AG04449 (cell line): ENCODE measurements at regions not wholly inside any gene's neighbourhood (a gene's known extent, or its start where the extent isn't known, plus 50 kb on each side); places are given as distances from the start of the nearest gene placed in this dataset.

Experiments
- CTCF ChIA-PET: fragments of 350-600 bp; formaldehyde crosslinking; extraction: SDS; loops from one replicate; lab custom pipeline; 2021; ENCODE audit warnings: antibody characterized with exemption; lab: Yijun Ruan, JAX
- POLR2A ChIA-PET: fragments of 400-600, 350-600 bp; formaldehyde crosslinking; extraction: SDS; loops from one replicate; lab custom pipeline; 2020; ENCODE audit warnings: antibody characterized with exemption, inconsistent platforms; lab: Yijun Ruan, JAX
- DNase-seq: peaks from one replicate; pipeline ENCODE4 v3.0.0-alpha.2; 2010; ENCODE audit warnings: low read depth, low spot score
- H3K4me3 ChIP-seq: 2 replicates; pipeline ENCODE4 v1.5.1; 2011; ENCODE audit warnings: low read depth, mild to moderate bottlenecking, control low read depth, low read length
- TF ChIP-seq, protein P1 (sequence below): IDR thresholded peaks from one replicate; pipeline ENCODE4 v1.5.1; 2011; ENCODE audit warnings: mild to moderate bottlenecking, moderate library complexity, low read length, control low read depth, inconsistent platforms; ENCODE audit not compliant: insufficient read depth; ENCODE audit errors: missing control alignments

DNA sequence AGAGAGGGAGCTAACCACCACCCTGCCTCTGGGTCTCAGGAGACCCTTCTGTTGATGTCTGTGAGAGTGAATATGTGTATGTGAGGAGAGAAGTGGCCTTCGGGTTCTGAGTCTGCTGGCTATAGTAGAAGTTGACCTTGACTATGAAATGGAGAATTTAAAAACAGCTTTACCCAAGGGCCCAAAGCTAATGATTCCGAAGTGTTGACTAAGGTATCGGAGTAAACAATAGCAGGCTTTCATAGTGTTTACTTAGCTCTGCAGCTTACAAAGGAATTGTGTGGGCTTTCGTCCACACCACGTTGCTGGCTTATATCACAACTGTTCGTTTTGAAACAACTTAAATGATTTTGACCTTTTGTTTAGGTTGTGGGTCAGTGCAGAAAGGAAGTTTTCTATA is 126.5 kb upstream of the JAG1 start:
- TF ChIP-seq, protein P1, sequence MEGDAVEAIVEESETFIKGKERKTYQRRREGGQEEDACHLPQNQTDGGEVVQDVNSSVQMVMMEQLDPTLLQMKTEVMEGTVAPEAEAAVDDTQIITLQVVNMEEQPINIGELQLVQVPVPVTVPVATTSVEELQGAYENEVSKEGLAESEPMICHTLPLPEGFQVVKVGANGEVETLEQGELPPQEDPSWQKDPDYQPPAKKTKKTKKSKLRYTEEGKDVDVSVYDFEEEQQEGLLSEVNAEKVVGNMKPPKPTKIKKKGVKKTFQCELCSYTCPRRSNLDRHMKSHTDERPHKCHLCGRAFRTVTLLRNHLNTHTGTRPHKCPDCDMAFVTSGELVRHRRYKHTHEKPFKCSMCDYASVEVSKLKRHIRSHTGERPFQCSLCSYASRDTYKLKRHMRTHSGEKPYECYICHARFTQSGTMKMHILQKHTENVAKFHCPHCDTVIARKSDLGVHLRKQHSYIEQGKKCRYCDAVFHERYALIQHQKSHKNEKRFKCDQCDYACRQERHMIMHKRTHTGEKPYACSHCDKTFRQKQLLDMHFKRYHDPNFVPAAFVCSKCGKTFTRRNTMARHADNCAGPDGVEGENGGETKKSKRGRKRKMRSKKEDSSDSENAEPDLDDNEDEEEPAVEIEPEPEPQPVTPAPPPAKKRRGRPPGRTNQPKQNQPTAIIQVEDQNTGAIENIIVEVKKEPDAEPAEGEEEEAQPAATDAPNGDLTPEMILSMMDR: no peak
- H3K4me3 ChIP-seq: no peak overlapping the region
- CTCF ChIA-PET: no interaction called here
- no peak for DNase-seq
- POLR2A ChIA-PET: no interaction called here

DNA sequence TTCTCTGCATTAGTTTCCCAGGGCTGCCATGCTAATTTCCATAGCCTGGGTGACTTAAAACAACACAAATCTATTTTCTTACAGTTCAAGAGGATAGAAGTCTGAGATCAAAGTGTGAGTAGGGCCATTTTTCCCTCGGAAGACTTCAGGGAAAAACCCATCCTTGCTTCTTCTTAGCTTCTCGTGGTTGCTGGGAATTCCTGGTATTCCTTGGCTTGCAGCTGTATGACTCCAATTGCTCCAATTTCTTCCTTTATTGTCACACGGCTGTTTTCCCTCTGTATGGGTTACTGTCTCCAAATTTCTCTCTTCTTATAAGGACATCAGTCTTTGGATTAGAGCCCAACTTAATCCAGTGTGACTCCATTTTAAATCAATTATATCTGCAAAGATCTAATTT is 128.4 kb upstream of the JAG1 start:
- DNase-seq: peak; percentile 14
- ChIA-PET POLR2A (no interaction called here), CTCF (no interaction called here)
- TF ChIP-seq, protein P1: no peak
- no peak overlapping the region for H3K4me3 ChIP-seq

- H3K4me3 ChIP-seq: no peak overlapping the region
- no peak for DNase-seq
- POLR2A ChIA-PET: no interaction called here
- CTCF ChIA-PET: interaction anchor here (1.2 kb wide), 1 partner anchor 131 kb away, joined by 3 read pairs; no protein-coding TSS in a partner anchor
- TF ChIP-seq, protein P1: no peak
Measured at GRCh38 chr20:10805764-10806163, 132.0 kb upstream of the JAG1 start.

DNA sequence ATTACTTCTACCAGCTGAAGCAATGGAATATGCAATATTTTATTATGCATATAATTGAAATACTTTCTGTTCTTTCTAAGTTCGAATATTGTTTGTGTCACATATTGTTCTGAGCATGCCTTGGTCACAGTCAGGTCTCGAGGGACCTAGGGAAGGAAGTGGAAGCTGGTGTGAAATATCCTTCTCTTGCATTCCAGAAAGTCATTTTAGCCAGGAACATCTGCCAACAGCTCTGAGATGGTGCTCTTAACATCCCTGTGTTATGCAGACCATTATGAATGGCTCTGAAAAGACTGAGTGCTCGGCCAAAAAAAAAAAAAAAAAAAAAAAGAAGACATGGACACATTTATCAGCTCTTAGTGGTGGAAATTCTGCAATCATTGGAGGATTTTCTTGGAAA is 132.7 kb upstream of the JAG1 start:
- POLR2A ChIA-PET: no interaction called here

GRCh38 chr20:10807013-10807412 is 133.2 kb upstream of the JAG1 start:
- POLR2A ChIA-PET: interaction anchor here (0.6 kb wide), 1 partner anchor 372 kb away, joined by 3 read pairs; the partner anchor contains the start of gene SLX4IP
- TF ChIP-seq, protein P1: no peak
- no peak for DNase-seq
- H3K4me3 ChIP-seq: no peak overlapping the region
- CTCF ChIA-PET: interaction anchor here (1.0 kb wide), 1 partner anchor 11 kb away, joined by 3 read pairs; no protein-coding TSS in a partner anchor

More for the DNA sequence above, 132.7 kb upstream of the JAG1 start:
- CTCF ChIA-PET: interaction anchor here (1.0 to 1.2 kb wide), 2 partner anchors 12 to 132 kb away, joined by 3 read pairs; no protein-coding TSS in a partner anchor
- no peak overlapping the region for H3K4me3 ChIP-seq
- DNase-seq: no peak
- TF ChIP-seq, protein P1: no peak

- DNase-seq: no peak
- TF ChIP-seq, protein P1: no peak
Measured at GRCh38 chr20:10812759-10813327, 139.0 kb upstream of the JAG1 start.

More at GRCh38 chr20:10812759-10813327, 139.0 kb upstream of the JAG1 start:
- CTCF ChIA-PET: no interaction called here
- no peak overlapping the region for H3K4me3 ChIP-seq
- POLR2A ChIA-PET: no interaction called here
